ENCODE measurements at regions not wholly inside any gene's neighbourhood (a gene's known extent, or its start where the extent isn't known, plus 50 kb on each side); places are given as distances from the start of the nearest gene placed in this dataset.

DNA sequence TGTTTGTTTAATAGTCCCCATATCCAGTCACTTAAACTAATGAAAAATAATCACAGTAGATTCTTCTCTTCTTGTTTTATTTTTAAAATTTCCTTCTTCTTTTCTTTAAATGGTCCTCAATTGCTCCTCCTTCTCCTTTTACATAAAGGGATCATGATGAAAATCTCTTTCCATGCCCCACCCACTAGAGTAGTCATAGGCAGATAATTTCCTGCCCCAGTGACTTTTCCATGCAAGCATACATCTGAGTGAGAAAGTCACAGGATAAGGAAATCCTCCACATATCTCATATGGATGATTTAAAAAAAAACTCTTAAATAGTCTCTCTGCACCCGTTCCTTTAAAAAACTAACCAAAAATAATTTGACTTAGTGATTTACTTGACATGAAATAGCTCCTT lies 552.3 kb upstream of the SETBP1 start:
- Mint-ChIP-seq H3K27ac (no peak overlapping the region), H3K36me3 (no peaks in the 10 kb centered on the region), H3K9me3 (no peaks in the 10 kb centered on the region; the same call in 1 of the 2 replicates), H3K4me3 (no peak overlapping the region), H3K4me1 (no peaks in the 10 kb centered on the region), H3K27me3 (ENCODE audit: low read depth) (no peaks in the 10 kb centered on the region)
- no peak for TF ChIP-seq HMGXB4 (CRISPR knock-in tag; IDR thresholded peaks at IDR 0.05)
- no peak for TF ChIP-seq ZNF121 (CRISPR knock-in tag; IDR thresholded peaks at IDR 0.05)
- TF ChIP-seq, protein P1, sequence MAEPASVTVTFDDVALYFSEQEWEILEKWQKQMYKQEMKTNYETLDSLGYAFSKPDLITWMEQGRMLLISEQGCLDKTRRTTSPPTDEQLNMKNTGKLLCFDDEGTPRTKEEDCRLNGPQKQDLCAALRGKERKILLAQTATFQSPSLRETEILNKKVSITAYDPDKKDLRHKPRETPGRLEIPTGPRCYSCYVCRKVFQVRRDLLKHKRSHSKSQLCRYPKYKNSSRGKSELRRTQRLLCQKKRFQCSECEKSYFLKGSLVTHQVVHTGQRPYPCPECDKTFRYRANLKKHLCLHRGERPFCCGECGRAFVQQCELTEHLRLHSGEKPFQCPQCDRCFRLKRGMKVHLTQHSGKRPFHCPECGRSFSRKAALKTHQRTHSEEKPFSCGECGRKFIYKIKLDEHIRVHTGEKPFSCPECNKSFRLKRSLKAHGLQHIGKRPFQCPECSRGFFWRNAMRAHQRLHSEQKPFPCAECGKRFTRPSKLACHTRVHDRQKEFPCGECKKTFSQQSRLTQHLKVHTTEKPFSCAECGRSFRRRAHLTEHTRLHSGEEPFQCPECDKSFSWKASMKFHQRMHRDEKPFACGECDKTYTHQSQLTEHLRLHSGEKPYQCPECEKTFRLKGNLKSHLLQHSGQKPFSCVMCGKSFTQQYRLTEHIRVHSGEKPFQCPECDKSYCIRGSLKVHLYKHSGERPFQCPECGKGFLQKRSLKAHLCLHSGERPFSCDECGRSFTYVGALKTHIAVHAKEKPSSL (CRISPR knock-in tag; conservative IDR thresholded peaks at IDR 0.05), result no peak
- TF ChIP-seq ZNF219 (CRISPR knock-in tag; IDR thresholded peaks at IDR 0.05; ENCODE audit: borderline replicate concordance), result no peak
- no peak for TF ChIP-seq TEAD1 (CRISPR knock-in tag; IDR thresholded peaks at IDR 0.05)
- no peak for TF ChIP-seq CREM (CRISPR knock-in tag; IDR thresholded peaks at IDR 0.05)
- TF ChIP-seq FOXJ3 (CRISPR knock-in tag; IDR thresholded peaks at IDR 0.05; ENCODE audit: borderline replicate concordance), result no peak
- ChIA-PET POLR2A (no interaction called here), CTCF (no interaction called here)
- no peak for DNase-seq (ENCODE audit: low spot score)
- ATAC-seq, result no peak

- no peaks in the 10 kb centered on the region for H3K36me3 Mint-ChIP-seq
- DNase-seq (ENCODE audit: low spot score), result peak; percentile 33
- POLR2A ChIA-PET, result no interaction called here
- TF ChIP-seq AFF4 (CRISPR knock-in tag; IDR thresholded peaks at IDR 0.05; ENCODE audit: borderline replicate concordance), result no peak
- TF ChIP-seq CTCF (IDR thresholded peaks at IDR 0.05), result peak; percentile 61
- TF ChIP-seq ZMAT4 (CRISPR knock-in tag; IDR thresholded peaks at IDR 0.05), result no peak
- no peak for TF ChIP-seq SMAD4 (CRISPR knock-in tag; IDR thresholded peaks at IDR 0.05)
- no peak for TF ChIP-seq ZNF232 (CRISPR knock-in tag; IDR thresholded peaks at IDR 0.05)
- no peak for TF ChIP-seq ZNF281 (CRISPR knock-in tag; IDR thresholded peaks at IDR 0.05)
- H3K27ac Mint-ChIP-seq, result no peak overlapping the region
- no peaks in the 10 kb centered on the region for H3K4me1 Mint-ChIP-seq
- no peak overlapping the region for H3K4me3 Mint-ChIP-seq
- H3K27me3 Mint-ChIP-seq (ENCODE audit: low read depth), result no peaks in the 10 kb centered on the region
- ATAC-seq, result peak; percentile 87
- CTCF ChIA-PET, result no interaction called here
- no peaks in the 10 kb centered on the region; the same call in 1 of the 2 replicates for H3K9me3 Mint-ChIP-seq
These were observed 550.2 kb upstream of the SETBP1 start for GRCh38 chr18:44130376-44130942.
